ENCODE measurements at regions not wholly inside any gene's neighbourhood (a gene's known extent, or its start where the extent isn't known, plus 50 kb on each side); places are given as distances from the start of the nearest gene placed in this dataset.

DNA sequence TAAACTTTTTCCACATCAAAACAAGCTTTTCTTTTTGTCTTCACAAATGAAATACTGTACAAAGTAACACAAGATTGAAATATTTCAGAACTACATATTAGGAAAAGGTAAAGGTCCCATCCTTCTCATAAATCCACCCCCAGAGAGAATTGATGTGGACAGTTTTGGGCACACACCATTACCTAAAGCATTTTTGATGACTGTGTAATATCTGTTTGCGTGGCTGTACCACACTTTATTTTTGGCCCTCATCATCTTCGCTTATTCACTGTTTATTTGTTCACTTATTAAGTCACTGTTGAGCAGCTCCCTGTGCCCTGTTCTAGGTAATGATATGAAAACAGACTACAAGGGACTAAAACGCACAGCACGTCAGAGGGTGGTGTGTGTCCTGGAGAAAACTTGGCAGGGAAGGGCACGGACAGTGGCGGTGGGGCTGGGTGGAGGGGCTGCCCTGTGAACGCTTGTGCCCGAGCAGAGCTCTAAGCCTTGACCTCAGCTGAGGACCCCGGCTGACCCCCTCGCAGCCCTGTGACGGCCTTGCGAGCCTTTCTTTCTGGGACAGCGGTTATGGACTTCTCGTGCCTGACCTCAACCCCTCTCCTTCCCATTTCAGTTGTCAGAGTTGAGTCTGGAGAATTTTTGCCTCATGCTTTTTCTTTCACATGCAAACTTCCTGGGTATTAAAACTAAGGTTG lies 241.3 kb downstream of the EMX2 start (continued):
- TF ChIP-seq, protein P1, sequence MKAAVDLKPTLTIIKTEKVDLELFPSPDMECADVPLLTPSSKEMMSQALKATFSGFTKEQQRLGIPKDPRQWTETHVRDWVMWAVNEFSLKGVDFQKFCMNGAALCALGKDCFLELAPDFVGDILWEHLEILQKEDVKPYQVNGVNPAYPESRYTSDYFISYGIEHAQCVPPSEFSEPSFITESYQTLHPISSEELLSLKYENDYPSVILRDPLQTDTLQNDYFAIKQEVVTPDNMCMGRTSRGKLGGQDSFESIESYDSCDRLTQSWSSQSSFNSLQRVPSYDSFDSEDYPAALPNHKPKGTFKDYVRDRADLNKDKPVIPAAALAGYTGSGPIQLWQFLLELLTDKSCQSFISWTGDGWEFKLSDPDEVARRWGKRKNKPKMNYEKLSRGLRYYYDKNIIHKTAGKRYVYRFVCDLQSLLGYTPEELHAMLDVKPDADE (IDR thresholded peaks at IDR 0.05), result no peak

DNA sequence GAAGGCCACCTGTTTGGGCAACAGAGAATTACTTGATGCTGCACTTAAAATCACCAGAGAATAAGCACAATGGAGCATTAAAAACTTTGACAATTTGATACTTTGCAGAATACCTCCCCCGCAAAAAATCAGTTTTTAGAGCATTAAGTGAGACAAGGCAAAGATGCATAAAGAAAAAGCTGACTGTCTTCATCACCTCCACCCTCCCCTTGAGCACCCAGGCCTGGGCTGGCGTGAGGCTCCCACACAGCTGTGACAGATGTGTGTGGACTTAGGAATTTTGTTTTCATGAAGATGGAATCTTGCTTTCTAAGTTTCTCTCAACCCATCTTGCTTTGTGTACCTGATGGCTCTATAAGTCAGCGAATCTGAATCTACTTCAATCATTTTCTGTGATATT lies 242.2 kb downstream of the EMX2 start:
- Mint-ChIP-seq H3K9me3 (no peaks in the 10 kb centered on the region), H3K36me3 (ENCODE audit: low read depth) (no peaks in the 10 kb centered on the region), H3K27ac (no peak overlapping the region), H3K27me3 (ENCODE audit: insufficient read depth, low read depth, poor library complexity) (peaks cover 8% of the 10 kb centered on the region), H3K4me1 (peaks cover 7% of the 10 kb centered on the region; the same call in 2 of the 3 replicates), H3K4me3 (no peak overlapping the region)
- Histone ChIP-seq H3K4me3 (no peak overlapping the region), H3K4me1 (ENCODE audit: insufficient read depth) (no peaks in the 10 kb centered on the region), H2AFZ (no peak overlapping the region), H3K79me2 (replicated peaks; ENCODE audit: insufficient read depth) (no peaks in the 10 kb centered on the region), H3F3A (replicated peaks; ENCODE audit: low read depth) (no peaks in the 10 kb centered on the region), H3K36me3 (ENCODE audit: insufficient read depth) (no peaks in the 10 kb centered on the region), H3K4me2 (no peak overlapping the region), H4K20me1 (replicated peaks; ENCODE audit: insufficient read depth) (no peaks in the 10 kb centered on the region), H3K9me2 (ENCODE audit: insufficient read depth) (peaks cover 18% of the 10 kb centered on the region; the same call in 1 of the 2 replicates), H3K27me3 (ENCODE audit: insufficient read depth) (no peaks in the 10 kb centered on the region), H3K27ac (ENCODE audit: low read depth) (no peak overlapping the region)
- no peak for DNase-seq (ENCODE audit: low spot score)
- TF ChIP-seq ZNF114 (CRISPR knock-in tag; IDR thresholded peaks at IDR 0.05) (no peak), STAT1 (IDR thresholded peaks at IDR 0.05; ENCODE audit: unreplicated experiment) (no peak), ZNF331 (CRISPR knock-in tag; IDR thresholded peaks at IDR 0.05; ENCODE audit: low read depth) (no peak), EZH2 (IDR thresholded peaks at IDR 0.05; ENCODE audit: low read depth, unreplicated experiment) (no peak), POLR2AphosphoS5 (IDR thresholded peaks at IDR 0.05; ENCODE audit: low read depth) (no peak), NANOG (IDR thresholded peaks at IDR 0.05; ENCODE audit: borderline replicate concordance) (no peak), JUNB (IDR thresholded peaks at IDR 0.05; ENCODE audit: unreplicated experiment) (no peak)
- TF ChIP-seq, protein P2, sequence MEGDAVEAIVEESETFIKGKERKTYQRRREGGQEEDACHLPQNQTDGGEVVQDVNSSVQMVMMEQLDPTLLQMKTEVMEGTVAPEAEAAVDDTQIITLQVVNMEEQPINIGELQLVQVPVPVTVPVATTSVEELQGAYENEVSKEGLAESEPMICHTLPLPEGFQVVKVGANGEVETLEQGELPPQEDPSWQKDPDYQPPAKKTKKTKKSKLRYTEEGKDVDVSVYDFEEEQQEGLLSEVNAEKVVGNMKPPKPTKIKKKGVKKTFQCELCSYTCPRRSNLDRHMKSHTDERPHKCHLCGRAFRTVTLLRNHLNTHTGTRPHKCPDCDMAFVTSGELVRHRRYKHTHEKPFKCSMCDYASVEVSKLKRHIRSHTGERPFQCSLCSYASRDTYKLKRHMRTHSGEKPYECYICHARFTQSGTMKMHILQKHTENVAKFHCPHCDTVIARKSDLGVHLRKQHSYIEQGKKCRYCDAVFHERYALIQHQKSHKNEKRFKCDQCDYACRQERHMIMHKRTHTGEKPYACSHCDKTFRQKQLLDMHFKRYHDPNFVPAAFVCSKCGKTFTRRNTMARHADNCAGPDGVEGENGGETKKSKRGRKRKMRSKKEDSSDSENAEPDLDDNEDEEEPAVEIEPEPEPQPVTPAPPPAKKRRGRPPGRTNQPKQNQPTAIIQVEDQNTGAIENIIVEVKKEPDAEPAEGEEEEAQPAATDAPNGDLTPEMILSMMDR (conservative IDR thresholded peaks at IDR 0.05; ENCODE audit: low read depth in 2 of 2), result no peak
- TF ChIP-seq, protein P1 (IDR thresholded peaks at IDR 0.05), result no peak
- no peak for ATAC-seq

DNA sequence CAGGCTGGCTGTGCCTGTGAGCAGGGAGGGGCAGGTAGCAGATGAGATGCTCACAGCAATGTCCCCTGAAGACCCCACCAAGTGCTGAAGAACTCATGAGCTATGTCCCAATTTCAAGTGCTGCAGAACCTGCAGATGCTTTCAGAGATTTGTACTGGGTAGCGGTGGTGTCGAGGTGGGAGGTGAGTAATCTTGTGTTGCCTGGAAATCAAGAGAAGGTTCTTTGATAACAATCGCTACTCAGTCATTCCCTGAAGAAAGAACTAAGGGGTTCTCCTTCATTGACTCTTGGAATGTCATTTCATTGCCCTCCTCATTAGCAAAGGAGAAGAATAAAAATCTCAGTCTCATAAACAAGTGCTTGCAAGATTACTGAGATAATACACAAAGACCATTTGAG lies 246.4 kb downstream of the EMX2 start:
- H2AFZ ChIP-seq, result no peak overlapping the region
- H3F3A ChIP-seq (replicated peaks; ENCODE audit: low read depth), result no peaks in the 10 kb centered on the region
- H3K4me3 ChIP-seq, result no peak overlapping the region
- no peaks in the 10 kb centered on the region for H4K20me1 ChIP-seq (replicated peaks; ENCODE audit: insufficient read depth)
- peaks cover 8% of the 10 kb centered on the region; the same call in 1 of the 2 replicates for H3K9me2 ChIP-seq (ENCODE audit: insufficient read depth)
- H3K4me3 Mint-ChIP-seq, result no peak overlapping the region
- H3K36me3 Mint-ChIP-seq (ENCODE audit: low read depth), result no peaks in the 10 kb centered on the region
- no peak overlapping the region for H3K27ac Mint-ChIP-seq
- no peaks in the 10 kb centered on the region for H3K27me3 Mint-ChIP-seq (ENCODE audit: insufficient read depth, low read depth, poor library complexity)
- H3K27ac ChIP-seq (ENCODE audit: low read depth), result no peak overlapping the region
- ATAC-seq, result no peak
- no peak overlapping the region for H3K4me2 ChIP-seq
- H3K4me1 Mint-ChIP-seq, result no peaks in the 10 kb centered on the region
- no peaks in the 10 kb centered on the region for H3K79me2 ChIP-seq (replicated peaks; ENCODE audit: insufficient read depth)
- no peaks in the 10 kb centered on the region for H3K4me1 ChIP-seq (ENCODE audit: insufficient read depth)
- H3K9me3 Mint-ChIP-seq, result no peaks in the 10 kb centered on the region
- no peaks in the 10 kb centered on the region for H3K27me3 ChIP-seq (ENCODE audit: insufficient read depth)
- no peaks in the 10 kb centered on the region for H3K36me3 ChIP-seq (ENCODE audit: insufficient read depth)
- no peak for DNase-seq (ENCODE audit: low spot score)
- TF ChIP-seq NANOG (IDR thresholded peaks at IDR 0.05; ENCODE audit: borderline replicate concordance) (no peak), STAT1 (IDR thresholded peaks at IDR 0.05; ENCODE audit: unreplicated experiment) (no peak)
- TF ChIP-seq, protein P1 (IDR thresholded peaks at IDR 0.05), result no peak

All from GM23338 (cell line).